Testis (tissue), 2 donors: ENCODE measurements at regions not wholly inside any gene's neighbourhood (a gene's known extent, or its start where the extent isn't known, plus 50 kb on each side); places are given as distances from the start of the nearest gene placed in this dataset.

Source experiments
- POLR2A ChIP-seq: fragments of 450-650 bp; IDR thresholded peaks from one replicate; pipeline ENCODE4 v1.6.1; 2017; ENCODE audit warnings: antibody characterized with exemption, mild to moderate bottlenecking, moderate library complexity
- TF ChIP-seq, protein P1 (sequence below), 3 experiments: fragments of 450-650 bp in 2 of 3; fragments of 200-600 bp in 1 of 3; sonication (generic) in 1 of 3; IDR thresholded peaks; one replicate each; pipeline ENCODE4 v1.5.1; 2016 to 2019; ENCODE audit warnings: antibody characterized with exemption in 3 of 3, mild to moderate bottlenecking in 2 of 3, moderate library complexity in 1 of 3

DNA sequence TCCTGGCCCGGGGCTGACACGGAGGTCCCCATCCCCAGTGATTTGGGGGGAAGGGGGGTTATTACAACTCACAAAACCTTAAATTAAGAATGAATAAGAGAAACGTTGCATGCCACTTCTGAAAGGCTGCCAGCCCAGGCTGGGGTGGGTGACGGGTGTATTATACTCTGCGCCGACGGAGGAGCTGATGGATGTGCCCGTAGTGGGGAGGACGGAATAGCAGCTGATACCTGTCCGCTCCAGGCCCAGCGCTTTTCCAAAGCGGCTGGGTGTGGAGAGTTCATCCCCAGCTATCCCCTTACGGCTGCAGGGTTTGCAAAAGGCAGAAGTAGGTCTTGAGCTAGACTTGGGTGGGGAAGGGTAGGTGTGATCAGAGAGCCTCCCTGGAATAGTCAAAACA is 63.8 kb upstream of the CASZ1 start:
- TF ChIP-seq POLR2A: no peak
- TF ChIP-seq, protein P1, sequence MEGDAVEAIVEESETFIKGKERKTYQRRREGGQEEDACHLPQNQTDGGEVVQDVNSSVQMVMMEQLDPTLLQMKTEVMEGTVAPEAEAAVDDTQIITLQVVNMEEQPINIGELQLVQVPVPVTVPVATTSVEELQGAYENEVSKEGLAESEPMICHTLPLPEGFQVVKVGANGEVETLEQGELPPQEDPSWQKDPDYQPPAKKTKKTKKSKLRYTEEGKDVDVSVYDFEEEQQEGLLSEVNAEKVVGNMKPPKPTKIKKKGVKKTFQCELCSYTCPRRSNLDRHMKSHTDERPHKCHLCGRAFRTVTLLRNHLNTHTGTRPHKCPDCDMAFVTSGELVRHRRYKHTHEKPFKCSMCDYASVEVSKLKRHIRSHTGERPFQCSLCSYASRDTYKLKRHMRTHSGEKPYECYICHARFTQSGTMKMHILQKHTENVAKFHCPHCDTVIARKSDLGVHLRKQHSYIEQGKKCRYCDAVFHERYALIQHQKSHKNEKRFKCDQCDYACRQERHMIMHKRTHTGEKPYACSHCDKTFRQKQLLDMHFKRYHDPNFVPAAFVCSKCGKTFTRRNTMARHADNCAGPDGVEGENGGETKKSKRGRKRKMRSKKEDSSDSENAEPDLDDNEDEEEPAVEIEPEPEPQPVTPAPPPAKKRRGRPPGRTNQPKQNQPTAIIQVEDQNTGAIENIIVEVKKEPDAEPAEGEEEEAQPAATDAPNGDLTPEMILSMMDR (IDR thresholded peaks at IDR 0.05): no peak
